ENCODE measurements at regions not wholly inside any gene's neighbourhood (a gene's known extent, or its start where the extent isn't known, plus 50 kb on each side); places are given as distances from the start of the nearest gene placed in this dataset.

DNA sequence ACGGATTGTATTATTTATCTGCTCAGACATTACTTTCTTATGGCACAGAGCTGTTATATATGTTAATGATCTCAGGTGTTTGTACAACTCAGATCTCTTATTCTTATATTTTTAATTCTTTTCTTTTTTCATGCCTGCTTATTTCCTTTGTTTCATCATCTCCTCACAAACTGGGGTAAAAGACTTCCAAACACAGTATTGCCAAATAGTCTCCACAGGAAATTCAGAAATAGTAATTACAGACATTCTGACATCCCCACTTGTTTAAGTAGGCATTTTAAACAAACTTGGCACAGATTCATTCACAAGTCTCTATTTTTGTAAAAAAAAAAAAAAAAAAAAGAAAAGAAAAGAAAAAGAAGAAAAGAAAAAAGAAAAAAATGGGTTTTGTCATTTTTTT lies 129.7 kb upstream of the USP38 start:
- 0 to 3% (median 1%) methylated on average over 1 of the region's 1 CpG for WGBS, 4 donors
- TF ChIP-seq POLR2A (IDR thresholded peaks at IDR 0.05), result no peak
- TF ChIP-seq, protein P1, sequence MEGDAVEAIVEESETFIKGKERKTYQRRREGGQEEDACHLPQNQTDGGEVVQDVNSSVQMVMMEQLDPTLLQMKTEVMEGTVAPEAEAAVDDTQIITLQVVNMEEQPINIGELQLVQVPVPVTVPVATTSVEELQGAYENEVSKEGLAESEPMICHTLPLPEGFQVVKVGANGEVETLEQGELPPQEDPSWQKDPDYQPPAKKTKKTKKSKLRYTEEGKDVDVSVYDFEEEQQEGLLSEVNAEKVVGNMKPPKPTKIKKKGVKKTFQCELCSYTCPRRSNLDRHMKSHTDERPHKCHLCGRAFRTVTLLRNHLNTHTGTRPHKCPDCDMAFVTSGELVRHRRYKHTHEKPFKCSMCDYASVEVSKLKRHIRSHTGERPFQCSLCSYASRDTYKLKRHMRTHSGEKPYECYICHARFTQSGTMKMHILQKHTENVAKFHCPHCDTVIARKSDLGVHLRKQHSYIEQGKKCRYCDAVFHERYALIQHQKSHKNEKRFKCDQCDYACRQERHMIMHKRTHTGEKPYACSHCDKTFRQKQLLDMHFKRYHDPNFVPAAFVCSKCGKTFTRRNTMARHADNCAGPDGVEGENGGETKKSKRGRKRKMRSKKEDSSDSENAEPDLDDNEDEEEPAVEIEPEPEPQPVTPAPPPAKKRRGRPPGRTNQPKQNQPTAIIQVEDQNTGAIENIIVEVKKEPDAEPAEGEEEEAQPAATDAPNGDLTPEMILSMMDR (IDR thresholded peaks at IDR 0.05), result no peak
- no peak for DNase-seq
- Histone ChIP-seq H3K27ac (no peak overlapping the region), H3K36me3 (replicated peaks in 1 of 2) (no peaks in the 10 kb centered on the region), H3K27me3 (no peaks in the 10 kb centered on the region), H3K9me3 (replicated peaks in 1 of 3) (no peaks in the 10 kb centered on the region), H3K4me3 (no peak overlapping the region), H3K4me1 (replicated peaks in 1 of 2) (no peaks in the 10 kb centered on the region)
- intact Hi-C loops (cut with DNase I), result no loop called here

DNA sequence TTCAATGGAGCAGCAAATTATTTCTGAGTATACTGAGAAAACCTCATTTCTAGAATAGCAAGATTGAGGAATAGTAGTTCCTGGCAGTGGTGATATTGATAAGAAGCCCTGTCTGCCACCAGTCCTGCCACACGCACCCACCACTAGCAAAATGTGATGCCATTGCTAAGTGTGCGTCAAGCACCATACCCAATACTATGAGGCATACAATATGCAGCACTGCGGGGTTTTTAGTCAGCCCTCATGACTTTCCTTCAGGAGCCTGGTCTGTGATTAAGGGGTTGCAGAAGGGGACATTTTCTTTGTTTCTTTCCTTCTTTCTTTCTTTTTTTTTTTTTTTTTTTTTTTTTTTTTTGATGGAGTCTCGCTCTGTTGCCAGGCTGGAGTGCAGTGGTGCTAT lies 128.7 kb upstream of the USP38 start:
- Histone ChIP-seq H3K4me1 (replicated peaks in 1 of 2) (no peaks in the 10 kb centered on the region), H3K27ac (no peak overlapping the region), H3K4me3 (no peak overlapping the region), H3K9me3 (replicated peaks in 1 of 3) (no peaks in the 10 kb centered on the region), H3K36me3 (replicated peaks in 1 of 2) (no peaks in the 10 kb centered on the region), H3K27me3 (no peaks in the 10 kb centered on the region)
- intact Hi-C loops (cut with DNase I), result no loop called here
- no peak for DNase-seq
- no peak for TF ChIP-seq POLR2A (IDR thresholded peaks at IDR 0.05)
- TF ChIP-seq, protein P1 (IDR thresholded peaks at IDR 0.05), result no peak
- WGBS, 4 donors, result 92 to 98% (median 97%) methylated on average over 4 of the region's 4 CpGs

DNA sequence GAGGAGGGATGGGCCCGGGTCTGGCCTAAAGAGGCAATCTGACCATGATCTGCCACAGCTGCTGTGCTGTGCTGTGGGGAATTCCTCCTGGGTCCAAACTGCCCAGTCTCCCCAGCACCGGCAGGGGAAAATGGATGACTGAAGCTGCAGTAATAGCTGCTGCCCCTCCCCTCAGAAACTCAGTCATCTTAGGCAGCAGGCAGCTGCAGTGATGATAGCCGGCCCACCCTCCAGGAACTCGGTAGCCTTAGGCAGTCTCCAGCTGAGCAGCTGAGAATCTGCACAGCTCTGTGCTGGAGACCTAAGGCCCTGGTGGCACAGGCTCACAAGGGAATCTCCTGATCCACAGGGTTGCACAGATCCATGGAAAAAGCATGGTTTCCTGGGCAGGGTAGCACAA lies 113.4 kb upstream of the USP38 start:
- Histone ChIP-seq H3K27me3 (no peaks in the 10 kb centered on the region), H3K4me1 (replicated peaks in 1 of 2) (no peaks in the 10 kb centered on the region), H3K9me3 (replicated peaks in 1 of 3) (peaks cover 0 to 5% (median 0%) of the 10 kb centered on the region in 3 donors), H3K4me3 (no peak overlapping the region), H3K27ac (no peak overlapping the region), H3K36me3 (replicated peaks in 1 of 2) (no peaks in the 10 kb centered on the region)
- 85 to 100% (median 87%) methylated on average over 2 to 4 of the region's 4 CpGs for WGBS, 4 donors
- DNase-seq, result no peak
- TF ChIP-seq POLR2A (IDR thresholded peaks at IDR 0.05), result no peak
- TF ChIP-seq, protein P1 (IDR thresholded peaks at IDR 0.05), result no peak
- intact Hi-C loops (cut with DNase I), result no loop called here

DNA sequence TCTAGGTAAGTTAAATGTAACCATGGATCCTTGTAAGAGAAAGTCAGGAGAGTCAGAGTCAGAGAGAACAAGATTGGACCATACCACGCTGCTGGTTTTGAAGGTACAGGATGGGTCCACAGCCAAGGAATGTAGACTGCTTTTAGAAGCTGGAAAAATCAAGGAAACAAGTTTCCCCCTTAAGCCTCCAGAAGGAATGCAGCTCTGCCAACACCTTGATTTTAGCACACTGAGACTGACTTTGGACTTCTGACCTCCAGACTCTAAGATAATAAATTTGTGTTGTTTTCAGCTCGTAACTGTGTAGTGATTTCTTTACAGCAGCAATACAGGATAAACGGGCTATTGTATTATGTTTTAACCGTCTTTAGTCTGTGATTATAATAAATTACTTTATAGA lies 108.0 kb upstream of the USP38 start:
- WGBS, 4 donors, result 68 to 78% (median 76%) methylated on average over 4 of the region's 4 CpGs
- TF ChIP-seq, protein P1 (IDR thresholded peaks at IDR 0.05), result no peak
- TF ChIP-seq POLR2A (IDR thresholded peaks at IDR 0.05), result no peak
- no peaks in the 10 kb centered on the region for H3K36me3 ChIP-seq (replicated peaks in 1 of 2)
- intact Hi-C loops (cut with DNase I), result no loop called here
- no peak overlapping the region for H3K4me3 ChIP-seq
- H3K4me1 ChIP-seq (replicated peaks in 1 of 2), result no peaks in the 10 kb centered on the region
- H3K27ac ChIP-seq, result no peak overlapping the region
- H3K9me3 ChIP-seq (replicated peaks in 1 of 3), result no peaks in the 10 kb centered on the region
- H3K27me3 ChIP-seq, result no peaks in the 10 kb centered on the region
- DNase-seq, result no peak
